ENCODE measurements at regions not wholly inside any gene's neighbourhood (a gene's known extent, or its start where the extent isn't known, plus 50 kb on each side); places are given as distances from the start of the nearest gene placed in this dataset.

DNA sequence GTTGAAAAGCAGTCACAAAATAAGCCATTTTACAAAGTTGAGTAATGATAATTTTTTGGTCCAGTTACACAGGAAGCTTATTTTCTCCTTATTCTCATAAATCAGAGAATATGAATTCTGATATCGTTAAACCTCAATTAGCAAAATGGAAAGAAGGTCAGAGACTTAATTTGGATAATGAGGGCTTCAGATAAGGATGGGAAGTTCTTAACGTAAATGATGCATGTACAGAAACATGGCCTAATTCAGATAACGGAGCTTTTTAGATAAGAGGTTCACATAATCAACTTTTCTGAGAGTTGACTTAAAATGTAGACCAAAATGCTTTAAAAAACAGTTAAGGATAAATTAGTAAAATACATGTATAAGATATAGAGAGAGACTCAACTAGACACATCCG lies 746.3 kb upstream of the SLC10A2 start:
- no peak overlapping the region for H3K4me3 ChIP-seq
- intact Hi-C loops (cut with DNase I), result no loop called here
- WGBS, 2 donors, result 90 to 91% methylated on average over 4 of the region's 4 CpGs
- no peak for TF ChIP-seq EP300 (IDR thresholded peaks at IDR 0.05)
- TF ChIP-seq POLR2A (IDR thresholded peaks at IDR 0.05), result no peak
- no peak for TF ChIP-seq POLR2AphosphoS5 (IDR thresholded peaks at IDR 0.05)
- TF ChIP-seq, protein P1, sequence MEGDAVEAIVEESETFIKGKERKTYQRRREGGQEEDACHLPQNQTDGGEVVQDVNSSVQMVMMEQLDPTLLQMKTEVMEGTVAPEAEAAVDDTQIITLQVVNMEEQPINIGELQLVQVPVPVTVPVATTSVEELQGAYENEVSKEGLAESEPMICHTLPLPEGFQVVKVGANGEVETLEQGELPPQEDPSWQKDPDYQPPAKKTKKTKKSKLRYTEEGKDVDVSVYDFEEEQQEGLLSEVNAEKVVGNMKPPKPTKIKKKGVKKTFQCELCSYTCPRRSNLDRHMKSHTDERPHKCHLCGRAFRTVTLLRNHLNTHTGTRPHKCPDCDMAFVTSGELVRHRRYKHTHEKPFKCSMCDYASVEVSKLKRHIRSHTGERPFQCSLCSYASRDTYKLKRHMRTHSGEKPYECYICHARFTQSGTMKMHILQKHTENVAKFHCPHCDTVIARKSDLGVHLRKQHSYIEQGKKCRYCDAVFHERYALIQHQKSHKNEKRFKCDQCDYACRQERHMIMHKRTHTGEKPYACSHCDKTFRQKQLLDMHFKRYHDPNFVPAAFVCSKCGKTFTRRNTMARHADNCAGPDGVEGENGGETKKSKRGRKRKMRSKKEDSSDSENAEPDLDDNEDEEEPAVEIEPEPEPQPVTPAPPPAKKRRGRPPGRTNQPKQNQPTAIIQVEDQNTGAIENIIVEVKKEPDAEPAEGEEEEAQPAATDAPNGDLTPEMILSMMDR (IDR thresholded peaks at IDR 0.05), result no peak
- no peaks in the 10 kb centered on the region for H3K27me3 ChIP-seq
- no peaks in the 10 kb centered on the region for H3K4me1 ChIP-seq
- H3K27ac ChIP-seq, result no peak overlapping the region
- H3K9me3 ChIP-seq, result no peaks in the 10 kb centered on the region
- no peak for DNase-seq
- no peaks in the 10 kb centered on the region for H3K36me3 ChIP-seq

DNA sequence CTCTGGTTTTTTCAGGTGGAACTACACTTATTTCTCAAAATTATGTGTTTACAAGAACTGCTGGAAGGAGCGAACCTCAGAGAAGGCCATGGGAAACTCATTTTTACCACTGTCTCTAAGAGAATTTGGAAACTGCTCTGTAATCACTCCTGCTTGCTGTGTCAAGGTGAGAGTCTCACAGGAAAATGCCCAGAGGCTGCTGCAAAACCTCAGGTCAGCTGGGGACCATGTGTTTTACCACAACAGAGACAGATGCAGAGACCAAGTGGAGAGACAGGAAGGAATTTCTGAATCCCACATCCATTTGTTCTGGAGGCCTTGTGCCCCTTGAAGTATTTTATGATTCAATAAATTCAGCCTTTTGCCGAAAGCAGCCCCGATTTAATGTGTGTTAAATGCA lies 743.8 kb upstream of the SLC10A2 start:
- no peak for DNase-seq
- 85% methylated on average over 3 of the region's 3 CpGs for WGBS, 2 donors
- TF ChIP-seq, protein P1 (IDR thresholded peaks at IDR 0.05), result no peak
- TF ChIP-seq POLR2A (IDR thresholded peaks at IDR 0.05) (no peak), POLR2AphosphoS5 (IDR thresholded peaks at IDR 0.05) (no peak), EP300 (IDR thresholded peaks at IDR 0.05) (no peak)
- no peaks in the 10 kb centered on the region for H3K36me3 ChIP-seq
- no peaks in the 10 kb centered on the region for H3K27me3 ChIP-seq
- intact Hi-C loops (cut with DNase I), result no loop called here
- no peaks in the 10 kb centered on the region for H3K4me1 ChIP-seq
- no peak overlapping the region for H3K4me3 ChIP-seq
- no peaks in the 10 kb centered on the region for H3K9me3 ChIP-seq
- no peak overlapping the region for H3K27ac ChIP-seq

DNA sequence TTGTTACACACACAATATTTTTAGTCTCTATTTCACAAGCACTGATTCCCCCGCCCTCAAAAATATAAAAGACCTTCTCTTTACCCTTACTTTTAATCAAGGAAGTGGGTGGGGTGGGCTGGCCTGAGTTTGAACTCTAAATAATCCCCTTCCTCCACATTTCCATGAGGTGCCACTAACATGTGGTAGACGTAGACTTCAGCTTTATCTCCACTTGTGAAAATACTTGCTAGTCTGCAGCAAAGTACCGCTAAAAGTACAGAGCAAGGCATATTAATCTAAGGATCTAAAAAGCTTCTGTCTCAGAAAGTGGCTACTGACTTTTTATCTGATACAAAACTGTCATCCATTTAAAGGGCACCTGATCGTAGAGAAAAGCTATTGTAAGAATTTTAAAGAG lies 739.6 kb upstream of the SLC10A2 start:
- no peaks in the 10 kb centered on the region for H3K27me3 ChIP-seq
- no peaks in the 10 kb centered on the region for H3K9me3 ChIP-seq
- 55 to 62% methylated on average over 4 of the region's 4 CpGs for WGBS, 2 donors
- H3K27ac ChIP-seq, result no peak overlapping the region
- no peak overlapping the region for H3K4me3 ChIP-seq
- no peak for DNase-seq
- no peak for TF ChIP-seq EP300 (IDR thresholded peaks at IDR 0.05)
- TF ChIP-seq, protein P1 (IDR thresholded peaks at IDR 0.05), result no peak
- TF ChIP-seq POLR2AphosphoS5 (IDR thresholded peaks at IDR 0.05), result no peak
- no peak for TF ChIP-seq POLR2A (IDR thresholded peaks at IDR 0.05)
- intact Hi-C loops (cut with DNase I), result no loop called here
- H3K36me3 ChIP-seq, result no peaks in the 10 kb centered on the region
- no peaks in the 10 kb centered on the region for H3K4me1 ChIP-seq

DNA sequence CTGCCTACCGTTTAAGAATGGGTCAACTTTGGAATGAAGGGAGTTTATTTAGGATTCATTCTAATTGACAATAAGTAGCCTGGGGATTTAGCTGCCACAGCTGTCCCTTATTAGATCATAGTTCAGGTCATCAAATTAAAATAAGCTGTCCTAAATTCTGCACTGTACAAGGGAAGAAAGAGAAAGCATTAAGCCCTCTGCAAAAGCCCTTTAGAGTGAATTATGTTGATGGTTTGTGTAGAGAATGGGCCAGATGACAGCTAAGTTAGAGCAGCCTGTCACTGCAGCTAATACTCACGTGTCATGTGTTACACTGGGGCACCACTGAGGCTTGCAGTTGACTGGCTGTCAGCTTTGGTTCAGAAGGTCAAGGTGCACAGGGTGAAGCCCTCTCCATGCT lies 737.1 kb upstream of the SLC10A2 start:
- no peaks in the 10 kb centered on the region for H3K4me1 ChIP-seq
- TF ChIP-seq POLR2AphosphoS5 (IDR thresholded peaks at IDR 0.05) (no peak), EP300 (IDR thresholded peaks at IDR 0.05) (no peak), POLR2A (IDR thresholded peaks at IDR 0.05) (no peak)
- TF ChIP-seq, protein P1 (IDR thresholded peaks at IDR 0.05), result no peak
- no peak overlapping the region for H3K4me3 ChIP-seq
- WGBS, 2 donors, result 39 to 53% methylated on average over 2 of the region's 2 CpGs
- no peak for DNase-seq
- H3K9me3 ChIP-seq, result no peaks in the 10 kb centered on the region
- H3K36me3 ChIP-seq, result no peaks in the 10 kb centered on the region
- intact Hi-C loops (cut with DNase I), result no loop called here
- no peak overlapping the region for H3K27ac ChIP-seq
- H3K27me3 ChIP-seq, result no peaks in the 10 kb centered on the region

DNA sequence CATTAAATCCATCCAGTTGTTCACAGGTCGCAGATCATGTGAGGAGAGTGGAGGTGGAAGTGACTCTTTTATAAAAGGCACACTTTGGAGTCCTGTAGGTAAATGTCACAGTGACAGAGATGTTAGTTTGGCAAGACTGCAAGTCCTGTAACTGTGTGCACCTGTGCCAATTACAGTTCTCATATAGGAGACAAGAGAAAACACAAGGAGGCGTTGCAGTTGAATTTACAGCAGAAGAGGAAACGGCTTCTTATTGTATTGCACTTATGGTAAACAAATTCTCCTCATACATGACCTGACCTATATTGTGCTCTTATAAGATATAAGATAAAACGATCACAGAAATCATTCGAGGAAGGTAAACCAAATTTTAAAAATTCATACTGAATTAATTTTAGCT lies 732.8 kb upstream of the SLC10A2 start:
- DNase-seq, result no peak
- no peak overlapping the region for H3K4me3 ChIP-seq
- no peaks in the 10 kb centered on the region for H3K9me3 ChIP-seq
- 19 to 62% methylated on average over 5 of the region's 5 CpGs for WGBS, 2 donors
- no peaks in the 10 kb centered on the region for H3K4me1 ChIP-seq
- intact Hi-C loops (cut with DNase I), result no loop called here
- no peak for TF ChIP-seq POLR2AphosphoS5 (IDR thresholded peaks at IDR 0.05)
- TF ChIP-seq, protein P1 (IDR thresholded peaks at IDR 0.05), result no peak
- no peak for TF ChIP-seq EP300 (IDR thresholded peaks at IDR 0.05)
- TF ChIP-seq POLR2A (IDR thresholded peaks at IDR 0.05), result no peak
- H3K36me3 ChIP-seq, result no peaks in the 10 kb centered on the region
- no peaks in the 10 kb centered on the region for H3K27me3 ChIP-seq
- no peak overlapping the region for H3K27ac ChIP-seq
